ENCODE measurements at regions not wholly inside any gene's neighbourhood (a gene's known extent, or its start where the extent isn't known, plus 50 kb on each side); places are given as distances from the start of the nearest gene placed in this dataset.

DNA sequence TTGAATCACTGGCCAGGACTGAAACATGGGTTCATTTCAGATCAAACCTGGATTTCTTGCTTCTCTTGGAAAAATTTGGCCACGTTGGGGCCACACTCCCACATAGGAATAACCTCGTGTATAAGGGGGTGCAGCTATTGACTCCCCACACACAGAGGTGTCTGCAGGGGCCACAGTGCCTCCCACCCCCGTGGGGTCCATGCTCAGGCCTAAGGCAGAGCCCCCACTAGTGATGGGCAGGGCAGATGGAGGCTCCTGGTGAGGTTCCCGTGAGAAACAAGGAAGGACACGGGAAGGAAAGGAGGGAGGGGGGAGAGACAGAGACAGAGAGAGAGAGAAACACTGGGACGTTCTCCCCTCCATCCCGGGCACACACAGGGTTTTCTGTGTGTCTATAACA, 230.5 kb downstream of the ERMARD start:
- no peaks in the 10 kb centered on the region for H3K9me3 ChIP-seq
- no peak overlapping the region for H3K27ac ChIP-seq
- no peaks in the 10 kb centered on the region for H3K36me3 ChIP-seq
- no peak overlapping the region for H3K4me3 ChIP-seq
- no peak for DNase-seq (ENCODE audit: low spot score)
- H3K27me3 ChIP-seq = no peaks in the 10 kb centered on the region
- H3K4me1 ChIP-seq = no peaks in the 10 kb centered on the region
- TF ChIP-seq, protein P1, sequence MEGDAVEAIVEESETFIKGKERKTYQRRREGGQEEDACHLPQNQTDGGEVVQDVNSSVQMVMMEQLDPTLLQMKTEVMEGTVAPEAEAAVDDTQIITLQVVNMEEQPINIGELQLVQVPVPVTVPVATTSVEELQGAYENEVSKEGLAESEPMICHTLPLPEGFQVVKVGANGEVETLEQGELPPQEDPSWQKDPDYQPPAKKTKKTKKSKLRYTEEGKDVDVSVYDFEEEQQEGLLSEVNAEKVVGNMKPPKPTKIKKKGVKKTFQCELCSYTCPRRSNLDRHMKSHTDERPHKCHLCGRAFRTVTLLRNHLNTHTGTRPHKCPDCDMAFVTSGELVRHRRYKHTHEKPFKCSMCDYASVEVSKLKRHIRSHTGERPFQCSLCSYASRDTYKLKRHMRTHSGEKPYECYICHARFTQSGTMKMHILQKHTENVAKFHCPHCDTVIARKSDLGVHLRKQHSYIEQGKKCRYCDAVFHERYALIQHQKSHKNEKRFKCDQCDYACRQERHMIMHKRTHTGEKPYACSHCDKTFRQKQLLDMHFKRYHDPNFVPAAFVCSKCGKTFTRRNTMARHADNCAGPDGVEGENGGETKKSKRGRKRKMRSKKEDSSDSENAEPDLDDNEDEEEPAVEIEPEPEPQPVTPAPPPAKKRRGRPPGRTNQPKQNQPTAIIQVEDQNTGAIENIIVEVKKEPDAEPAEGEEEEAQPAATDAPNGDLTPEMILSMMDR (IDR thresholded peaks at IDR 0.05) = no peak

- Histone ChIP-seq H3K27ac (no peak overlapping the region), H3K4me1 (peaks cover 0 to 1% of the 10 kb centered on the region in 2 donors), H3K4me3 (no peak overlapping the region), H3K36me3 (no peaks in the 10 kb centered on the region), H3K27me3 (no peaks in the 10 kb centered on the region), H3K9me3 (no peaks in the 10 kb centered on the region)
- TF ChIP-seq, protein P1 (IDR thresholded peaks at IDR 0.05) = no peak
- DNase-seq (ENCODE audit: low spot score) = no peak
These were observed 230.1 kb downstream of the ERMARD start for GRCh38 chr6:169981568-169981967.

GRCh38 chr6:169980826-169981450, 229.5 kb downstream of the ERMARD start:
- no peak overlapping the region for H3K27ac ChIP-seq
- H3K9me3 ChIP-seq = no peaks in the 10 kb centered on the region
- H3K27me3 ChIP-seq = no peaks in the 10 kb centered on the region
- TF ChIP-seq, protein P1 (IDR thresholded peaks at IDR 0.05) = no peak
- H3K36me3 ChIP-seq = no peaks in the 10 kb centered on the region
- no peak overlapping the region for H3K4me3 ChIP-seq
- peaks cover 0 to 7% of the 10 kb centered on the region in 2 donors for H3K4me1 ChIP-seq
- no peak for DNase-seq (ENCODE audit: low spot score)

GRCh38 chr6:169979873-169980432, 228.5 kb downstream of the ERMARD start:
- no peaks in the 10 kb centered on the region for H3K9me3 ChIP-seq
- no peaks in the 10 kb centered on the region for H3K27me3 ChIP-seq
- H3K4me1 ChIP-seq = peaks cover 0 to 7% of the 10 kb centered on the region in 2 donors
- no peak overlapping the region for H3K27ac ChIP-seq
- H3K36me3 ChIP-seq = no peaks in the 10 kb centered on the region
- DNase-seq (ENCODE audit: low spot score) = no peak
- no peak overlapping the region for H3K4me3 ChIP-seq
- TF ChIP-seq, protein P1 (IDR thresholded peaks at IDR 0.05) = no peak

DNA sequence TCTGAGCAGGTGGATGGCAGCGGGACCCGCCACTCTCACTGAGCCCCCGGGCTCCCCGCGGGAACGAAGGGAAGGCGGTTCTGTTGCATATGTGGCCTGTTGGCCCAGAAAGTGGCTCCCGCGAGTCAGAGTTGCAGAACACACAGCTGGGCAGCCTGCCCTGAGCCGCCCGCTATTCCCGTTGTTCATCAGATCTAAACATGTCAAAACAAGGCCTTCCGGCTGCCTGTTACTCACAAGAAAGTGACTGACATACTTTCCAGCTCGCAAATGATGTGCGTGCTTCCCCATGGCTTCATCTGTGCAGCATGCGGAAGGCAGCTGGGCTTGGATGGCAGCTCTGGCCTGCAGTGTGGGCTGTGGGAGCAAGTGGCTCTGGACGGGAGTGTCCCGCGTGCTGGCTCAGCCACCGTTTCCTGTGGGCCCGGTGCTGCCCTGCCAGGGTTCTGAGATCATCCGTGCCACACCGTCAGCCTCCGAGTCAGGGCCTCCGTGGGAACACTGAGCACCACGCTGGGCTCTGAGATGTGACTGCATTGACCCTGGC, 227.3 kb downstream of the ERMARD start:
- no peaks in the 10 kb centered on the region for H3K9me3 ChIP-seq
- no peaks in the 10 kb centered on the region for H3K36me3 ChIP-seq
- no peak overlapping the region for H3K4me3 ChIP-seq
- no peak overlapping the region for H3K27ac ChIP-seq
- peaks cover 0 to 7% of the 10 kb centered on the region in 2 donors for H3K4me1 ChIP-seq
- TF ChIP-seq, protein P1 (IDR thresholded peaks at IDR 0.05) = no peak
- no peak for DNase-seq (ENCODE audit: low spot score)
- no peaks in the 10 kb centered on the region for H3K27me3 ChIP-seq
